OCI-LY7 (cell line): ENCODE measurements at regions not wholly inside any gene's neighbourhood (a gene's known extent, or its start where the extent isn't known, plus 50 kb on each side); places are given as distances from the start of the nearest gene placed in this dataset.

ENCODE experiments used
- BruUV-seq: library from RNA; stranded (reverse); fragments of 400-500 nt; replicated peaks from 2 replicates; lab custom pipeline; 2021; lab: Mats Ljungman, UMichigan
- CTCF ChIA-PET: fragments of 300-600 bp; sonication (Branson Sonifier 250); formaldehyde crosslinking; loops from one replicate; lab custom pipeline; 2022; ENCODE audit warnings: antibody characterized with exemption; ENCODE audit not compliant: unreplicated experiment; lab: Charles Lee
- POLR2A ChIA-PET: fragments of 300-600 bp; sonication (Branson Sonifier 250); formaldehyde crosslinking; loops from one replicate; lab custom pipeline; 2022; ENCODE audit warnings: antibody characterized with exemption; lab: Charles Lee
- DNase-seq: peaks from one replicate; pipeline ENCODE4 v3.0.0-alpha.2; 2015; ENCODE audit warnings: low spot score
- H2AFZ ChIP-seq: fragments of 200-600 bp; sonication (generic), shearing (Covaris generic); 2 replicates; pipeline ENCODE4 v1.6.1; 2014; ENCODE audit warnings: mild to moderate bottlenecking, antibody characterized with exemption, low read length, moderate library complexity
- H3K27ac ChIP-seq: fragments of 200-600 bp; sonication (generic); 2 replicates; pipeline ENCODE4 v1.5.1; 2014; ENCODE audit warnings: mixed run types, low read depth, mild to moderate bottlenecking, moderate library complexity, low read length, inconsistent platforms; ENCODE audit not compliant: poor library complexity, severe bottlenecking
- H3K36me3 ChIP-seq: fragments of 200-600 bp; sonication (generic); 2 replicates; pipeline ENCODE4 v1.6.1; 2014; ENCODE audit warnings: mild to moderate bottlenecking, antibody characterized with exemption, low read length, moderate library complexity, mixed read lengths; ENCODE audit not compliant: insufficient read depth
- H3K4me1 ChIP-seq: fragments of 200-600 bp; sonication (generic); 2 replicates; pipeline ENCODE4 v1.5.1; 2014; ENCODE audit warnings: mild to moderate bottlenecking, low read length; ENCODE audit not compliant: insufficient read depth, poor library complexity, severe bottlenecking
- H3K4me2 ChIP-seq: fragments of 200-600 bp; sonication (generic); 2 replicates; pipeline ENCODE4 v1.6.1; 2014; ENCODE audit warnings: mild to moderate bottlenecking, low read length
- H3K4me3 ChIP-seq: fragments of 200-600 bp; sonication (generic); 2 replicates; pipeline ENCODE4 v1.5.1; 2014; ENCODE audit warnings: mild to moderate bottlenecking, low read depth, low read length; ENCODE audit not compliant: poor library complexity, severe bottlenecking
- H3K79me2 ChIP-seq: fragments of 200-600 bp; sonication (generic); 2 replicates; pipeline ENCODE4 v1.6.1; 2016; ENCODE audit warnings: low read depth, mild to moderate bottlenecking, low read length, moderate library complexity, mixed read lengths; ENCODE audit not compliant: insufficient read depth
- H3K9me2 ChIP-seq: fragments of 200-600 bp; sonication (generic); 2 replicates; pipeline ENCODE4 v1.6.1; 2016; ENCODE audit warnings: mild to moderate bottlenecking, low read length, mixed read lengths; ENCODE audit not compliant: insufficient read depth
- H3K9me3 ChIP-seq: fragments of 200-600 bp; sonication (generic); 2 replicates; pipeline ENCODE4 v1.6.1; 2014; ENCODE audit warnings: mild to moderate bottlenecking, mixed run types, low read length, mixed read lengths
- H4K20me1 ChIP-seq: fragments of 200-600 bp; sonication (generic); 2 replicates; pipeline ENCODE4 v1.6.1; 2014; ENCODE audit warnings: mild to moderate bottlenecking, antibody characterized with exemption, low read length, moderate library complexity, mixed read lengths; ENCODE audit not compliant: insufficient read depth
- CTCF ChIP-seq: fragments of 200-600 bp; sonication (generic); conservative IDR thresholded peaks from 2 replicates; pipeline ENCODE4 v1.5.1; 2014; ENCODE audit warnings: mild to moderate bottlenecking, antibody characterized with exemption, low read length, moderate library complexity, mixed read lengths
- EZH2phosphoT487 ChIP-seq: fragments of 200-600 bp; sonication (generic); IDR thresholded peaks from 2 replicates; pipeline ENCODE4 v1.6.1; 2018; ENCODE audit warnings: low read depth, borderline replicate concordance, mild to moderate bottlenecking, mixed run types, antibody characterized with exemption, low read length, moderate library complexity, mixed read lengths
- intact Hi-C: fragments of 100-400 bp; cut with micrococcal nuclease; formaldehyde crosslinking; loops from one replicate; pipeline ENCODE4 v1.10.0; 2022; ENCODE audit not compliant: unreplicated experiment

DNA sequence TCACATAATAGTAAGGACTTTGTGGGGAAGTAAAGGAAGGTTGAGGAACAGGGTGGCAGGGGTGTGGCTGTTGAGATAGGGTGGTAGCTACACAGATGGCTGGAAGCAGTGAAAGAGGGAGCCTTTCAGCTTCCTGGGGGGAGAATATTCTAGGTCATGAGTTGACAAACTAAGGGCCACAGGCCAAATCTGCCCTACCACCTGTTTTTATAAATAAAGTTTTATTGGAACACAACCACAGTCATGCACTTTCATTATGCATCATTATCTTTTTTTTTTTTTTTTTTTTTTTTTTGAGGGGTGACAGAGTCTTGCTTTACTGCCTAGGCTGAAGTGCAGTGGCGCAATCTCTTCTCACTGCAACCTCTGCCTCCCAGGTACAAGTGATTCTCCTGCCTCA lies 243.1 kb downstream of the NFATC2 start:
- H3K36me3 ChIP-seq: no peaks in the 10 kb centered on the region
- H3K9me3 ChIP-seq: peaks cover 13% of the 10 kb centered on the region; the same call in 1 of the 2 replicates
- no TSS peak for BruUV-seq
- no peaks in the 10 kb centered on the region for H4K20me1 ChIP-seq
- no peak for DNase-seq
- TF ChIP-seq EZH2phosphoT487 (no peak), CTCF (no peak)
- no peak overlapping the region for H3K4me3 ChIP-seq
- POLR2A ChIA-PET: no interaction called here
- no peak overlapping the region for H3K27ac ChIP-seq
- intact Hi-C loops: no loop called here
- H2AFZ ChIP-seq: no peak overlapping the region
- no peaks in the 10 kb centered on the region for H3K79me2 ChIP-seq
- H3K9me2 ChIP-seq: no peaks in the 10 kb centered on the region
- no peaks in the 10 kb centered on the region for H3K4me1 ChIP-seq
- H3K4me2 ChIP-seq: no peak overlapping the region
- CTCF ChIA-PET: no interaction called here

GRCh38 chr20:51298141-51298749 lies 244.3 kb downstream of the NFATC2 start:
- Histone ChIP-seq H3K4me2 (no peak overlapping the region), H3K79me2 (no peaks in the 10 kb centered on the region), H3K9me3 (0 out of 2 replicates have a peak, but pooled peaks cover 5% of the 10 kb centered on the region), H3K9me2 (no peaks in the 10 kb centered on the region), H4K20me1 (no peaks in the 10 kb centered on the region), H3K4me1 (no peaks in the 10 kb centered on the region), H2AFZ (no peak overlapping the region), H3K36me3 (no peaks in the 10 kb centered on the region), H3K27ac (no peak overlapping the region), H3K4me3 (no peak overlapping the region)
- TF ChIP-seq CTCF (no peak), EZH2phosphoT487 (no peak)
- no peak for DNase-seq
- no TSS peak for BruUV-seq
- CTCF ChIA-PET: no interaction called here
- intact Hi-C loops: no loop called here
- POLR2A ChIA-PET: no interaction called here

DNA sequence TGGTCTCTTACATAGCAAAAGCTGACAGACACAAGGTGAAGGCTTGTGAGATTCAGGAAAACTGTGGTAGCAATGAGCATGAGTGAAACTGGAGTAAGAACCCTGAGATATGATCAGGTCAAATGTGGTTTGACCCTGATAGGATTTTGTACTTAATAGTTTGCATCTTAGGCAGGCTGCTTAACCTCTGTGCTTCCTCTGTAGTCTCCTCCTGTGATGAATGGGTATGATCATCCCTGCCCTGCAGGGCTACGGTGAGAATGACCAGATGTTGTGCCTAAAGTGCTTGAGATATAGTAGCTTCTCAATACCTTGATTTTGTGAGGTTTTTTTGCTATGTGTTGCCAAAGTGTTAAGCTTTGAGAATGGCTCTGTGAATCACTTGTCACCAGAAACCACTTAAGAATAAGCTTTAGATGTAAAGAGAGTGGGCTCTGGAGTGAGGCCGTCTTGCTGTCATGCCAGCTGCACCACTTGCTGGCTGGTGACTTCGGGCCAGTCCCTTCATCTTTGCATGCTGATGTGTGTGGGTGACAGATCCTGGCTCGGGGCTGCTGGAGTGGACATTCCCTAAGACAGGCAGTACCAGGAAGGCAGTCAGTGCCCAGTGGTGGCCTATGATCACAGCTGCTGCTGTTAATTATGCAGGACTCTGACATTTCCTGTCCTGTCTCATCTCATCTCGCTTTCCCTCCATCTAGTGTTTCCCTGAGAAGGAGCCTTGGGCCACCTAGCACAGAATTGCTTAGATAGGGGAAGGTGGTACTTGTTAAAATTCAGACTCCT lies 254.7 kb downstream of the NFATC2 start:
- Histone ChIP-seq H2AFZ (no peak overlapping the region), H3K4me3 (no peak overlapping the region), H3K4me2 (no peak overlapping the region), H3K79me2 (no peaks in the 10 kb centered on the region), H4K20me1 (no peaks in the 10 kb centered on the region), H3K9me3 (no peaks in the 10 kb centered on the region), H3K9me2 (no peaks in the 10 kb centered on the region), H3K36me3 (no peaks in the 10 kb centered on the region), H3K4me1 (no peaks in the 10 kb centered on the region), H3K27ac (no peak overlapping the region)
- TF ChIP-seq EZH2phosphoT487: no peak
- TF ChIP-seq CTCF: no peak
- CTCF ChIA-PET: no interaction called here
- POLR2A ChIA-PET: no interaction called here
- intact Hi-C loops: no loop called here
- no TSS peak for BruUV-seq
- no peak for DNase-seq
